OCI-LY3 (cell line): ENCODE measurements at regions not wholly inside any gene's neighbourhood (a gene's known extent, or its start where the extent isn't known, plus 50 kb on each side); places are given as distances from the start of the nearest gene placed in this dataset.

Experiments
- EZH2phosphoT487 ChIP-seq: fragments of 200-600 bp; shearing (Covaris generic); IDR thresholded peaks from 2 replicates; pipeline ENCODE4 v1.6.1; 2018; ENCODE audit warnings: antibody characterized with exemption, mixed run types, low read depth
- TF ChIP-seq, protein P1 (sequence below): fragments of 200-600, 300-600 bp; sonication (generic); IDR thresholded peaks from 2 replicates; pipeline ENCODE4 v1.5.1; 2014; ENCODE audit warnings: antibody characterized with exemption, low read length, low read depth

DNA sequence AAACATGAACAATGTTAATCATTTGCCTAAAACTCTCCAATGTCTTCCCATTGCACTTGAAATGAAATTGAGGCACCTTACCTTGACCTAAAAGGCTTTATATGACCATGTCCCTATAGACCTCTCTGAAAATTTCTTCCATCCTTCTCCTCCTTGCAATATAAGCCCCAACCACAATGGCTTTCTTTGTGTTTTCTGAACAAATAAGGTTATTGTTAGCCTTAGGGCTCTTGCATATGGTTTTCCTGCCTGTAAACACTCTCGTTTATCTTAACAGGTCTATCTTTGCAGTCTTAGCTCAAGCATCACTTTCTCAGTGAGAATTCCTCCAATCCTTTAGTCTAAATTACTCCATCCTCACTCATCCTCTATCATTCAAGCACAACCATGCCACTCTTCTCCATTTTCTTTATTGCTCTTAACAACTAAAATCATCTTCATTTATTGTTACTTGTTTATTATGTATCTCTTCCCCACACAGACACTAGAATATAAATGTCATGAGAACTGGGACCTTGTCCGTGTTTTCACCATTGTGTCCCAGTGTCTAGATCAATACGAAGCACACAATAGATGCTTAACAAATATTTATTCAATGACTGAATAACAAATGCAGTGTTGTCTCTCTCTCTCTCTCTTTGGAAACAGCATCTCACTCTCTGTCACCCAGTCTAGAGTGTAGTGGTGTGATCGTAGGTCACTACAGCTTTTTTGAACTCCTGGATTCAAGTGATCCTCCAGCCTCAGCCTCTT, 129.3 kb downstream of the RDH14 start:
- TF ChIP-seq, protein P1, sequence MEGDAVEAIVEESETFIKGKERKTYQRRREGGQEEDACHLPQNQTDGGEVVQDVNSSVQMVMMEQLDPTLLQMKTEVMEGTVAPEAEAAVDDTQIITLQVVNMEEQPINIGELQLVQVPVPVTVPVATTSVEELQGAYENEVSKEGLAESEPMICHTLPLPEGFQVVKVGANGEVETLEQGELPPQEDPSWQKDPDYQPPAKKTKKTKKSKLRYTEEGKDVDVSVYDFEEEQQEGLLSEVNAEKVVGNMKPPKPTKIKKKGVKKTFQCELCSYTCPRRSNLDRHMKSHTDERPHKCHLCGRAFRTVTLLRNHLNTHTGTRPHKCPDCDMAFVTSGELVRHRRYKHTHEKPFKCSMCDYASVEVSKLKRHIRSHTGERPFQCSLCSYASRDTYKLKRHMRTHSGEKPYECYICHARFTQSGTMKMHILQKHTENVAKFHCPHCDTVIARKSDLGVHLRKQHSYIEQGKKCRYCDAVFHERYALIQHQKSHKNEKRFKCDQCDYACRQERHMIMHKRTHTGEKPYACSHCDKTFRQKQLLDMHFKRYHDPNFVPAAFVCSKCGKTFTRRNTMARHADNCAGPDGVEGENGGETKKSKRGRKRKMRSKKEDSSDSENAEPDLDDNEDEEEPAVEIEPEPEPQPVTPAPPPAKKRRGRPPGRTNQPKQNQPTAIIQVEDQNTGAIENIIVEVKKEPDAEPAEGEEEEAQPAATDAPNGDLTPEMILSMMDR: no peak
- TF ChIP-seq EZH2phosphoT487: no peak
